LNCAP (cell line): ENCODE measurements at regions not wholly inside any gene's neighbourhood (a gene's known extent, or its start where the extent isn't known, plus 50 kb on each side); places are given as distances from the start of the nearest gene placed in this dataset.

Experiments used
- TF ChIP-seq, protein P1 (sequence below): fragments of 450-650 bp; IDR thresholded peaks from 2 replicates; pipeline ENCODE4 v1.5.1; 2017; ENCODE audit warnings: mild to moderate bottlenecking

DNA sequence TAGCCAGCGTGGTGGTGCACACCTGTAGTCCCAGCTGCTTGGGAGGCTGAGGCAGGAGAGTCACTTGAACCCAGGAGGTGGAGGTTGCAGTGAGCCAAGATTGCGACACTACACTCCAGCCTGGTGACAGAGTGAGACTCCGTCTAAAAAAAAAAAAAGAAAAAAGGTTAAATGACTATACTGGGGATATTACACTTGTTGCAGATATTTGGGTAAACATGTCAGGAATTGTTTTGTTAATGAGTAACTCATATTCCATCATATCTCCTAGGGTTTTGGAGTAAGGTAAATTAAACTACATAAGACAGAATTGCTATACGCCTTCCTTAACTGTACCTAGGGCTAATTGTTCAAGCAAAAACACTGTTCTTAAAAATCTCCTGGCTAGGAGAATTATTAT, 291.4 kb upstream of the IGFBP7 start:
- TF ChIP-seq, protein P1, sequence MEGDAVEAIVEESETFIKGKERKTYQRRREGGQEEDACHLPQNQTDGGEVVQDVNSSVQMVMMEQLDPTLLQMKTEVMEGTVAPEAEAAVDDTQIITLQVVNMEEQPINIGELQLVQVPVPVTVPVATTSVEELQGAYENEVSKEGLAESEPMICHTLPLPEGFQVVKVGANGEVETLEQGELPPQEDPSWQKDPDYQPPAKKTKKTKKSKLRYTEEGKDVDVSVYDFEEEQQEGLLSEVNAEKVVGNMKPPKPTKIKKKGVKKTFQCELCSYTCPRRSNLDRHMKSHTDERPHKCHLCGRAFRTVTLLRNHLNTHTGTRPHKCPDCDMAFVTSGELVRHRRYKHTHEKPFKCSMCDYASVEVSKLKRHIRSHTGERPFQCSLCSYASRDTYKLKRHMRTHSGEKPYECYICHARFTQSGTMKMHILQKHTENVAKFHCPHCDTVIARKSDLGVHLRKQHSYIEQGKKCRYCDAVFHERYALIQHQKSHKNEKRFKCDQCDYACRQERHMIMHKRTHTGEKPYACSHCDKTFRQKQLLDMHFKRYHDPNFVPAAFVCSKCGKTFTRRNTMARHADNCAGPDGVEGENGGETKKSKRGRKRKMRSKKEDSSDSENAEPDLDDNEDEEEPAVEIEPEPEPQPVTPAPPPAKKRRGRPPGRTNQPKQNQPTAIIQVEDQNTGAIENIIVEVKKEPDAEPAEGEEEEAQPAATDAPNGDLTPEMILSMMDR: no peak

DNA sequence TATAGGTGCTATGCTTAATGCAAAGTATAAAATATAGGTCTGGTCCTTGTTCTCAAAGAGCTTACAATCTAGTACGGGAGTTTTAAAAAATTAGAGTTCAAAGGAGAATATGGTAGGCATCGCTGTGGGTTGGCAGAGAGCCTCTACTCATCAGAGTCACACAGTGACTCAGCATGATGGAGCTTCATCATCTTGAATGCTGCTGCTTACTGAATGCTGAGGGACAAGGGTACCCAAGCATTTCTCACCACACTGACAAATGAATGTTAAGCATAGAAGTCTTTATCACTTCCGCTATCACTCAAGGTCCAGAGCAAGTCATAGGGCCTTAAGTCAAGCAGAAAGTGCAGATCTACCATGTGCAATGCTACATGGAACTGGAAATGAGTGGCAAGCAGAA, 268.6 kb upstream of the IGFBP7 start:
- TF ChIP-seq, protein P1: no peak

DNA sequence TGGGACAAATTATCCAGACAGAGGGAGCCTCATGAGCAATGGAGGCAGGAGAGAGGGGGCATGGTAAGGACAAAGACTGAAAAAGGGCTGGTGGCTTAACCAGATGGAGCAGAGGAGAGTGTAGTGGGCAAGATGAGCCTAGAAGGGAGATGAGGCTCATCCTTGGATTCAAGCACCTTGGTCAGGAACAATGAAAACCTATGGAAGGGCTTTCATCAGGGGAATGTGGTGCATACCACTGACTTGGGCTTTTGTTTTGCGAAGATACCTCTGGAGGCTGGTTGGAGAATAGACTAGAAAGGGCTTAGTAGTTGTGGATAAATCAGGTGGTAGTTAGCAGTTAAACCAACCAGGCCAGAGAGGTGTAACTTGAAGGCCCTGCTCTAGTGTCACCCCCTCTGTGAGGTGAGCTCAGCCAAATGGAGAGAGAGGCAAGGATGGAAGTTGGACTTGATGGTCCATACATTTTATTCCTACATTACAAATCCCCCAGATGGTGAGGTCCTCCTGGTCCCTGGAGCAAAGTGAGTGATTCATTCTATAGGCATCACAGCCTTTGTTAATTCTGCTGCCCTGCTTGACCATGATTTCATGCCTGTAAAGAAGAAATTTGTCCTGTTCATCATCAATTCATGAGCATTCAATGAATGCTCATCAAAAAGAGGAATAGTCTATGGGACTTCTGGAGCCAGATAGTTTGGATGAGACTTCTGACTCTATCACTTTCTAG, 264.8 kb upstream of the IGFBP7 start:
- TF ChIP-seq, protein P1: no peak

DNA sequence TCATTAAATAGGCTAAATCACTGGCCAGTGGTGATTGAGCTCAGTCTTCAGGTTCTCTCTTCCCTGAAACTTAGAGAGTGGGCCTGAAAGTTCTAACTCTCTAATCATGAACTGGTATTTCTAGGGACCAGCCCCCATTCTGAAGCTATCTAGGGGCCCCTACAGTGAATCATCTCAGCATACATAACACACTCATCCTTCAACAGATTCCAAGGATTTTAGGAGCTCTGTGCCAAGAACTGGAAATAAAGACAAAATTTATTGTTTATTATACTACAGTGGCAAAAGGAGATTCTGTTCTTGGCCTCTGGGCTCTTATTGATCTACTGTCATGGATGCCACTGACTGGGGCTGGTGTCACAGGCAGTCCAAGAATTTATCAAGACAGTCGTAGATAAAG, 263.8 kb upstream of the IGFBP7 start:
- TF ChIP-seq, protein P1: no peak

DNA sequence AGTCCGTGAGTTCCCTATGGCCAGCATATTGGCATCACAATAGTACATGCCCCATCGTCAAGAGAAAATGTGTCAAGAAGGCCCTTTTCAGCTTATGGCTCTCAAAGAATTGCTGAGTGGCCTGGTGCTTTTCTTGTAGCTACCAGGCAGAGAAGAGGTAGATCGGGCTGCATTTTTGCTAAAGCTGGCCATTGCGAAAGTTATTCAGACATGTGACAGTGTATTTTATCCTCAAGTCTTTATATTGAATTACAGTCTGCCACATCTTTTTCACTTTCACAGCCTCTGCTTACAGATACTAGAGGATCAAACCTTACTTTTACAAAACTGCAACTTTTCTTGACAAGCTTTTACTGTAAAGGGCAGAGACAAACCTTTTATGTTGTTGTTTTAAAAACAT, 261.5 kb upstream of the IGFBP7 start:
- TF ChIP-seq, protein P1: no peak

DNA sequence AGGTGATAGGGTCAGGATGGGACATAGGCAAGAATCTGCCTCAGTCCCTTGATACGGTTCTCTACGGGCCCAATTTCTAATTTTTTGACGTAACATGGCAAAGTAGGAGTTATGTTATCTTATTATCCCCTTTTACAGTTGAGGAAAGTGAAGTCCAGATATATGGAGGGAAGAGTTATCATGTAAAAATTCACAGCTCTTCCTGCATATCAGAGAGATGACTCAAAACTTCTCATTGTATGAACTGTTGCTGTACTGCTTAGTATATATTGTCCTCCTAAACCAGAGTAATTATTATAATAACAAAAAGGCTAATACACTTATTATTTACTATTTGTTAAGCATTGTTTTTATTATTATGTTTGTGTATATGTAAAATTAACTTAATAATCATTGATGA, 260.5 kb upstream of the IGFBP7 start:
- TF ChIP-seq, protein P1: no peak

DNA sequence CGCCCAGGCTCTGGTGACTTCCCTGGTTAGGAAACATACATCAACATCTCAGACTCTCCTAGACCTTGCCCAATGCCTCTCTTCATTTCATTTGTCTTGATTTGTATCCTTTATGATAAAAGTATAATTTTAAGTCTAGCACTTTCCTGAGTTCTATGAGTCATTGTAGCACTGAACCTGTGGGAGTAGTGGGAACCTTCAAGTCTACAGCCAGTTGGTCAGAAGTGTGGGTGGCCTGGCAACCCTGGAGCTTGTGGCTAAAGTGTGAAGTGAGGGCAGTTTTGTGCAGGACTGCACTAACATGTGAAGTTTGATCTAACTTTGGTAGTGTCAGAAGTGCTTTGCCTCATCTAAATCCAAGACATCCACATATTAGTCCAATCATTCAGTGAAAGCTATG, 259.3 kb upstream of the IGFBP7 start:
- TF ChIP-seq, protein P1: no peak

DNA sequence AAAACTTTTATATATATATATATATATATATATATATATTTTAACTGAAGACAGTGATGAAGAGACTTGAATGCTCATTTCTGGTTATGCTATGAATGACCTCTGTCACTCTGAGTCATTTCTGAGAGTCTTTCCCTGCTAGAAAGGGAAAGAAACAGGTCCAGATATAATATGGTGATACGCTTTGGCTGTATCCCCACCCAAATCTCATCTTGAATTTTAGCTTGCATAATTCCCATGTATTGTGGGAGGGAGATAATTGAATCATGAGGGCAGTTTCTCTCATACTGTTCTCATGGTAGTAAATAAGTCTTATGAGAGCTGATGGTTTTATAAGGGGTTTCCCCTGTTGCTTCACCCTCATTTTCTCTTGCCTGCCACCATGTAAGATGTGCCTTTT, 254.1 kb upstream of the IGFBP7 start:
- TF ChIP-seq, protein P1: no peak
